ENCODE measurements at regions not wholly inside any gene's neighbourhood (a gene's known extent, or its start where the extent isn't known, plus 50 kb on each side); places are given as distances from the start of the nearest gene placed in this dataset.

GRCh38 chr10:29761916-29762315, 127.1 kb upstream of the SVIL start:
- TF ChIP-seq CTCF (IDR thresholded peaks at IDR 0.05): no peak

GRCh38 chr10:29760138-29760900, 125.5 kb upstream of the SVIL start:
- H3K4me1 ChIP-seq: peaks cover 0 to 6% of the 10 kb centered on the region in 2 donors
- intact Hi-C loops (cut with DNase I): no loop called here
- H3K9me3 ChIP-seq: no peaks in the 10 kb centered on the region
- TF ChIP-seq CTCF (IDR thresholded peaks at IDR 0.05): no peak
- ATAC-seq (no peak), DNase-seq (no peak)
- no peak overlapping the region for H3K27ac ChIP-seq
- H3K4me3 ChIP-seq: no peak overlapping the region
- no peaks in the 10 kb centered on the region for H3K27me3 ChIP-seq
- H3K36me3 ChIP-seq: no peaks in the 10 kb centered on the region

More at GRCh38 chr10:29761916-29762315, 127.1 kb upstream of the SVIL start:
- Histone ChIP-seq H3K36me3 (no peaks in the 10 kb centered on the region), H3K9me3 (no peaks in the 10 kb centered on the region), H3K27ac (no peak overlapping the region), H3K4me1 (peaks cover 0 to 6% of the 10 kb centered on the region in 2 donors), H3K27me3 (no peaks in the 10 kb centered on the region), H3K4me3 (no peak overlapping the region)
- DNase-seq: no peak
- intact Hi-C loops (cut with DNase I): no loop called here
- ATAC-seq: no peak

- no peak for ATAC-seq
- no peak for DNase-seq
Measured at GRCh38 chr10:29757551-29758297, 123.0 kb upstream of the SVIL start.

GRCh38 chr10:29756451-29756850, 121.7 kb upstream of the SVIL start:
- ATAC-seq (no peak), DNase-seq (no peak)
- Histone ChIP-seq H3K4me1 (peaks cover 0 to 9% of the 10 kb centered on the region in 2 donors), H3K36me3 (no peaks in the 10 kb centered on the region), H3K9me3 (no peaks in the 10 kb centered on the region), H3K4me3 (no peak overlapping the region), H3K27ac (no peak overlapping the region), H3K27me3 (no peaks in the 10 kb centered on the region)
- no peak for TF ChIP-seq CTCF (IDR thresholded peaks at IDR 0.05)
- intact Hi-C loops (cut with DNase I): no loop called here

More at GRCh38 chr10:29757551-29758297, 123.0 kb upstream of the SVIL start:
- no peak overlapping the region for H3K4me3 ChIP-seq
- no peak overlapping the region for H3K27ac ChIP-seq
- no peaks in the 10 kb centered on the region for H3K4me1 ChIP-seq
- intact Hi-C loops (cut with DNase I): no loop called here
- H3K27me3 ChIP-seq: no peaks in the 10 kb centered on the region
- no peaks in the 10 kb centered on the region for H3K36me3 ChIP-seq
- TF ChIP-seq CTCF (IDR thresholded peaks at IDR 0.05): no peak
- no peaks in the 10 kb centered on the region for H3K9me3 ChIP-seq

- peaks cover 0 to 17% of the 10 kb centered on the region in 2 donors for H3K4me1 ChIP-seq
- no peak overlapping the region for H3K4me3 ChIP-seq
- no peak for TF ChIP-seq CTCF (IDR thresholded peaks at IDR 0.05)
- DNase-seq: no peak
- no peak for ATAC-seq
- no peaks in the 10 kb centered on the region for H3K36me3 ChIP-seq
- no peaks in the 10 kb centered on the region for H3K9me3 ChIP-seq
- no peaks in the 10 kb centered on the region for H3K27me3 ChIP-seq
- intact Hi-C loops (cut with DNase I): no loop called here
- H3K27ac ChIP-seq: no peak overlapping the region
Measured at GRCh38 chr10:29753283-29753682, 118.5 kb upstream of the SVIL start.
